Spleen (tissue), 7 donors: ENCODE measurements at regions not wholly inside any gene's neighbourhood (a gene's known extent, or its start where the extent isn't known, plus 50 kb on each side); places are given as distances from the start of the nearest gene placed in this dataset.

ENCODE experiments used
- POLR2A ChIP-seq, 3 donors: fragments of 450-650 bp; IDR thresholded peaks; one replicate each; pipeline ENCODE4 v1.5.1; 2017; ENCODE audit warnings: antibody characterized with exemption in 3 of 3, mild to moderate bottlenecking in 1 of 3
- POLR2AphosphoS5 ChIP-seq, 3 donors: sonication (generic); formaldehyde crosslinking; IDR thresholded peaks; one replicate each; pipeline ENCODE4 v1.5.1; 2017; ENCODE audit warnings: antibody characterized with exemption in 3 of 3
- TF ChIP-seq, protein P1 (sequence below), 11 experiments: fragments of 200-600 bp in 7 of 11; fragments of 450-650 bp in 4 of 11; sonication (generic) in 4 of 11; IDR thresholded peaks in 8 of 11; conservative IDR thresholded peaks in 3 of 11; 1 replicate in 7 of 11; 2 replicates in 4 of 11; pipeline versions ENCODE4 v1.4.0 to v1.8.0; 2016 to 2021; ENCODE audit warnings: antibody characterized with exemption in 11 of 11, inconsistent platforms in 4 of 11, mild to moderate bottlenecking in 1 of 11
- donor health status: DM: no; HTN: no; CAD: no; lungs with moderate emphysema.
- donor health status: DM: no; HTN: no; CAD: no.
- donor health status: DM: no; HTN: no; CAD: no.

- no peak for TF ChIP-seq POLR2A (IDR thresholded peaks at IDR 0.05)
- TF ChIP-seq POLR2AphosphoS5 (IDR thresholded peaks at IDR 0.05) = no peak
- TF ChIP-seq, protein P1, sequence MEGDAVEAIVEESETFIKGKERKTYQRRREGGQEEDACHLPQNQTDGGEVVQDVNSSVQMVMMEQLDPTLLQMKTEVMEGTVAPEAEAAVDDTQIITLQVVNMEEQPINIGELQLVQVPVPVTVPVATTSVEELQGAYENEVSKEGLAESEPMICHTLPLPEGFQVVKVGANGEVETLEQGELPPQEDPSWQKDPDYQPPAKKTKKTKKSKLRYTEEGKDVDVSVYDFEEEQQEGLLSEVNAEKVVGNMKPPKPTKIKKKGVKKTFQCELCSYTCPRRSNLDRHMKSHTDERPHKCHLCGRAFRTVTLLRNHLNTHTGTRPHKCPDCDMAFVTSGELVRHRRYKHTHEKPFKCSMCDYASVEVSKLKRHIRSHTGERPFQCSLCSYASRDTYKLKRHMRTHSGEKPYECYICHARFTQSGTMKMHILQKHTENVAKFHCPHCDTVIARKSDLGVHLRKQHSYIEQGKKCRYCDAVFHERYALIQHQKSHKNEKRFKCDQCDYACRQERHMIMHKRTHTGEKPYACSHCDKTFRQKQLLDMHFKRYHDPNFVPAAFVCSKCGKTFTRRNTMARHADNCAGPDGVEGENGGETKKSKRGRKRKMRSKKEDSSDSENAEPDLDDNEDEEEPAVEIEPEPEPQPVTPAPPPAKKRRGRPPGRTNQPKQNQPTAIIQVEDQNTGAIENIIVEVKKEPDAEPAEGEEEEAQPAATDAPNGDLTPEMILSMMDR (IDR thresholded peaks at IDR 0.05 in 8 of 11, conservative IDR thresholded peaks at IDR 0.05 in 3 of 11) = no peak
Observed at GRCh38 chr9:90078988-90079421, 474.2 kb downstream of the GADD45G start.
